Activated CD8-positive, alpha-beta T cell treated with anti-CD3 and anti-CD28 coated beads for 36 hours (primary cell): ENCODE measurements at regions not wholly inside any gene's neighbourhood (a gene's known extent, or its start where the extent isn't known, plus 50 kb on each side); places are given as distances from the start of the nearest gene placed in this dataset.

ENCODE experiments used
- ATAC-seq: fragments of 200-7000 bp; cut with Tn5 transposase; one replicate; pipeline ENCODE4 v1.10.0; 2021; ENCODE audit warnings: mild to moderate bottlenecking, moderate library complexity
- CTCF ChIA-PET: fragments of 350-600 bp; sonication (Branson Sonifier 250); formaldehyde crosslinking; loops from one replicate; lab custom pipeline; 2021; ENCODE audit warnings: antibody characterized with exemption; lab: Charles Lee
- POLR2A ChIA-PET: fragments of 350-600 bp; sonication (Branson Sonifier 250); formaldehyde crosslinking; loops from one replicate; lab custom pipeline; 2021; ENCODE audit warnings: antibody characterized with exemption; lab: Charles Lee
- DNase-seq: peaks from one replicate; pipeline ENCODE4 v3.0.0-alpha.2; 2020
- H3K27ac Mint-ChIP-seq: one replicate; pipeline ENCODE4 v1.8.0; 2021; ENCODE audit warnings: mild to moderate bottlenecking, mixed read lengths
- H3K27me3 Mint-ChIP-seq: one replicate; pipeline ENCODE4 v1.8.0; 2021; ENCODE audit warnings: mixed read lengths
- H3K36me3 Mint-ChIP-seq: one replicate; pipeline ENCODE4 v1.8.0; 2021; ENCODE audit warnings: low read depth, mixed read lengths
- H3K4me1 Mint-ChIP-seq: one replicate; pipeline ENCODE4 v1.8.0; 2021; ENCODE audit warnings: low read depth, mixed read lengths
- H3K4me3 Mint-ChIP-seq: one replicate; pipeline ENCODE4 v1.8.0; 2021; ENCODE audit warnings: mild to moderate bottlenecking, moderate library complexity, mixed read lengths
- H3K9me3 Mint-ChIP-seq: one replicate; pipeline ENCODE4 v1.8.0; 2021; ENCODE audit warnings: mixed read lengths
- intact Hi-C: fragments of 100-400 bp; cut with micrococcal nuclease; formaldehyde crosslinking; loops from one replicate; pipeline ENCODE4 v1.10.0; 2022
- TF ChIP-seq, protein P1 (sequence below): fragments of 200-600 bp; IDR thresholded peaks from one replicate; pipeline ENCODE4 v1.8.0; 2022; ENCODE audit warnings: antibody characterized with exemption, mild to moderate bottlenecking

DNA sequence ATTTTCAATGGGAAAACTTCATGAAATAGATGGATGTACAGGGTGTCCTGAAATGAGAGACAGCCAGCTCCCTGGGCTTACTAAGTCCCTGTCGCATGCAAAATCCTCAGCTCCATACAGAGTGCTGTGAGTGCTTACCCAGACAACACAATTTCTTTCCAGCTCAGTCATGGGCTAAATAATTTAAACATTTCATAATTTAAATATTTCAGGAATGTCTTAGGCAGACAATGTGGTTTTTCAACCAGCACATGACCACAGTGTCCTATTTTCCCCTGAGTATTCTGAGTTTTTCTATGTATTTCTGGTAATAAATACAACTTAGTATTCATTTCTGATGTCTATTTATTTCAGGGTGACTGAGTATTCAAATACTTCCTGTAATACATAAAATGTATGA, 188.5 kb upstream of the SNX2 start:
- ChIA-PET CTCF (no interaction called here), POLR2A (no interaction called here)
- ATAC-seq (no peak), DNase-seq (no peak)
- Mint-ChIP-seq H3K27me3 (no peaks in the 10 kb centered on the region), H3K36me3 (no peaks in the 10 kb centered on the region), H3K4me1 (no peaks in the 10 kb centered on the region), H3K9me3 (no peaks in the 10 kb centered on the region), H3K27ac (no peak overlapping the region), H3K4me3 (no peak overlapping the region)
- intact Hi-C loops = no loop called here
- TF ChIP-seq, protein P1, sequence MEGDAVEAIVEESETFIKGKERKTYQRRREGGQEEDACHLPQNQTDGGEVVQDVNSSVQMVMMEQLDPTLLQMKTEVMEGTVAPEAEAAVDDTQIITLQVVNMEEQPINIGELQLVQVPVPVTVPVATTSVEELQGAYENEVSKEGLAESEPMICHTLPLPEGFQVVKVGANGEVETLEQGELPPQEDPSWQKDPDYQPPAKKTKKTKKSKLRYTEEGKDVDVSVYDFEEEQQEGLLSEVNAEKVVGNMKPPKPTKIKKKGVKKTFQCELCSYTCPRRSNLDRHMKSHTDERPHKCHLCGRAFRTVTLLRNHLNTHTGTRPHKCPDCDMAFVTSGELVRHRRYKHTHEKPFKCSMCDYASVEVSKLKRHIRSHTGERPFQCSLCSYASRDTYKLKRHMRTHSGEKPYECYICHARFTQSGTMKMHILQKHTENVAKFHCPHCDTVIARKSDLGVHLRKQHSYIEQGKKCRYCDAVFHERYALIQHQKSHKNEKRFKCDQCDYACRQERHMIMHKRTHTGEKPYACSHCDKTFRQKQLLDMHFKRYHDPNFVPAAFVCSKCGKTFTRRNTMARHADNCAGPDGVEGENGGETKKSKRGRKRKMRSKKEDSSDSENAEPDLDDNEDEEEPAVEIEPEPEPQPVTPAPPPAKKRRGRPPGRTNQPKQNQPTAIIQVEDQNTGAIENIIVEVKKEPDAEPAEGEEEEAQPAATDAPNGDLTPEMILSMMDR = no peak

DNA sequence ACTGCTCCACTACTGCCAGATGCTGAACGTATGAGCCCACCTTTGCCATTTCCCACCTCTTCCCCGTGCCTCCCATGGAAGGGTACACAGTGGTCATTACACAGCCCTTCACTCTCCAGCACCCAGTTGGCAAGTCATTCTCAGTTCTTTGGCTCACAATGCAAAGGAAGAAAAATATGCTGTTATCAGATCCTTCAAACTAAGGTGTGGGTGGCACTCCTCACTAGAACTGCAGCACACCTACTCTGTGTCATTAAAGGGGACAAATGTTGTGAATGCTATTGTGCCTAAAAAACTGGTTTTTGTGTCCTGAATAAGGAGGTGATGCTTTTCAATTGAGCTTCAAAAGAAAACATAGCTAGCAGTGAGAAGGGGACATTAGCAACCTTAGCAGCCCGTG, 183.1 kb upstream of the SNX2 start:
- ChIA-PET CTCF (no interaction called here), POLR2A (no interaction called here)
- DNase-seq (no peak), ATAC-seq (no peak)
- H3K4me3 Mint-ChIP-seq = no peak overlapping the region
- H3K36me3 Mint-ChIP-seq = no peaks in the 10 kb centered on the region
- H3K9me3 Mint-ChIP-seq = no peaks in the 10 kb centered on the region
- intact Hi-C loops = no loop called here
- no peaks in the 10 kb centered on the region for H3K27me3 Mint-ChIP-seq
- TF ChIP-seq, protein P1 = no peak
- H3K27ac Mint-ChIP-seq = no peak overlapping the region
- no peaks in the 10 kb centered on the region for H3K4me1 Mint-ChIP-seq

GRCh38 chr5:122599000-122599399, 175.9 kb upstream of the SNX2 start:
- DNase-seq (no peak), ATAC-seq (no peak)
- intact Hi-C loops = no loop called here
- H3K27me3 Mint-ChIP-seq = no peaks in the 10 kb centered on the region
- no peak overlapping the region for H3K4me3 Mint-ChIP-seq
- ChIA-PET CTCF (no interaction called here), POLR2A (no interaction called here)
- no peaks in the 10 kb centered on the region for H3K4me1 Mint-ChIP-seq
- no peak overlapping the region for H3K27ac Mint-ChIP-seq
- TF ChIP-seq, protein P1 = no peak
- no peaks in the 10 kb centered on the region for H3K36me3 Mint-ChIP-seq
- no peaks in the 10 kb centered on the region for H3K9me3 Mint-ChIP-seq

DNA sequence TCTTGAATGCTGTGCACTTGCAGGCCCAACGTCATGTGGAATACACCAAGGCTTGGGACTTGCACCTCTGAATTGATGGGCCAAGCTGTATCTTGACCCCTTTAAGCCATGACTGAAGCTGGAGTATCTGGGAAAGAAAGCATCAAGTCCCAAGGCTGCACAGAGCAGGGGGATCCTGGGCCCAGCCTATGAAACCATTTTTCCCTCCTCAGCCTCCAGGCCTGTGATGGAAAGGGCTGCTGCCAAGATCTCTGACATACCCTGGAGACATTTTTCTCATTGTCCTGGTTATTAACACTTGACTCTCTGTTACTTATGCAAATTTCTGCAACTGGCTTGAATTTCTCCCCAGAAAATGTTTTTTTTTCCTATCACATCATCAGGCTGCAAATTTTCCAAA, 174.0 kb upstream of the SNX2 start:
- POLR2A ChIA-PET = no interaction called here
- ATAC-seq = no peak
- H3K27me3 Mint-ChIP-seq = no peaks in the 10 kb centered on the region
- TF ChIP-seq, protein P1 = no peak
- H3K9me3 Mint-ChIP-seq = no peaks in the 10 kb centered on the region
- H3K4me1 Mint-ChIP-seq = no peaks in the 10 kb centered on the region
- no peak overlapping the region for H3K27ac Mint-ChIP-seq
- H3K36me3 Mint-ChIP-seq = no peaks in the 10 kb centered on the region
- H3K4me3 Mint-ChIP-seq = no peak overlapping the region
- intact Hi-C loops = no loop called here
- DNase-seq = no peak
- CTCF ChIA-PET = no interaction called here

GRCh38 chr5:122602700-122603099, 172.2 kb upstream of the SNX2 start:
- no peaks in the 10 kb centered on the region for H3K9me3 Mint-ChIP-seq
- H3K4me1 Mint-ChIP-seq = no peaks in the 10 kb centered on the region
- intact Hi-C loops = no loop called here
- TF ChIP-seq, protein P1 = no peak
- CTCF ChIA-PET = no interaction called here
- no peak for ATAC-seq
- POLR2A ChIA-PET = no interaction called here
- H3K27me3 Mint-ChIP-seq = no peaks in the 10 kb centered on the region
- H3K36me3 Mint-ChIP-seq = no peaks in the 10 kb centered on the region
- H3K4me3 Mint-ChIP-seq = no peak overlapping the region
- no peak overlapping the region for H3K27ac Mint-ChIP-seq
- DNase-seq = no peak
